GM18861 (cell line): ENCODE measurements at regions not wholly inside any gene's neighbourhood (a gene's known extent, or its start where the extent isn't known, plus 50 kb on each side); places are given as distances from the start of the nearest gene placed in this dataset.
"Not testable (repeated sequence)": the region's sequence is repeated elsewhere in the genome, so short reads cannot be mapped to it uniquely, and the experiment has no call there.

Source experiments
- ATAC-seq: cut with Tn5 transposase; IDR thresholded peaks from one replicate; pipeline ENCODE4 v1.9.1; 2021; ENCODE audit not compliant: unreplicated experiment

DNA sequence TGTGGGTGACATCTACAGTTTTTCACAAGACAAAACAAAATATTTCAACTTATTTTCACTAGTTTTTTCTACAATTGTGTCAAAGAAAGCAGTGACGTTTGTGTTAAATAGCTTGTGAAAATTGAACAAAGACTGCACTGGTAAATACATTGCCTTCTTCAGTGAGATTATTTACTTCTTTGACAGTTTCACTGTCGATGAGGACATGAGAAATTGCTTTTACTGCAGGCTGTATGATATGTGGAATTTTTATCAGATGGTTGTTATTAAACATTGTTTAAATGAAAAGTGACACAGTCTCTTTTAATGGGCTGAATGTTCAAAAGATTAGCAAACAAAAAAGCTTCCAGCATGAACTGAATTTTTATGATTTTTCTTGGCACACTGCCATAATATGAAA, 773.9 kb upstream of the CADM2 start:
- no peak for ATAC-seq

DNA sequence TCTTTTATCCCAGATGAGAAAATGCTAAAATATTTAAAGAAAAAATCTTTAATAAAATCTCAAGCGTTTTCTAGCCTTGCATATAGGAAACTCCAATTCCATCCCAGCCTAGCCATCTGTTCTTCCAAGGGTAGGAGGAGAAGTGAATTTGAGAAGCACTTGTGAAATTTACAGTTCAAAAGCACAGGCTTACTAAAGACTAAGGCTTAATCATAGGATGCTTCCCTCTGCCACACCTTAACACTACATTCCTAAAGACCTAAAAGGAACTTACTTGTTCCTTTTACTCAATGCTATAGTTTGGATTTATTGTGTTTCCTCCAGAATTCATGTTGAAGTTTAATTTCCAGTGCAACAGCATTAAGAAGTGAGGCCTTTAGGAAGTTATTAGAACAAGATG, 764.8 kb upstream of the CADM2 start:
- no peak for ATAC-seq

DNA sequence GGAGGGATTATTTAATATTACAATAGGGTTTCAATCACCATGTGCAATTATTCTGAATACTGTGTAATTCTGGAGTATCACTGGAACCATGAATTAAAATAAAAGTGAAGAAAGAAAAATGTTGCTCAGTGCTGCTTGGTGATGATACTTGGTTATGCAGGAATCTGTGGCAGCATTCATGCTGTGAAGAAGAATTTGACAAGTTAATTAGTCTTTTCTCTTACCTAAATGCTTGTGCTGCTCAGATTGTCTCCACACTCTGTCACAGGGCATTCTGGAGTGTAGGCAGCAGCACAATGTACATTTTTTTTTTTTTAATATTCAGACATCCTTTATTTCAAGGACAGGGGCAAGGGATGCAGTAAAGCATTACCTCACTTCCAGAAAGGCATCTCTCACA, 749.3 kb upstream of the CADM2 start:
- no peak for ATAC-seq

DNA sequence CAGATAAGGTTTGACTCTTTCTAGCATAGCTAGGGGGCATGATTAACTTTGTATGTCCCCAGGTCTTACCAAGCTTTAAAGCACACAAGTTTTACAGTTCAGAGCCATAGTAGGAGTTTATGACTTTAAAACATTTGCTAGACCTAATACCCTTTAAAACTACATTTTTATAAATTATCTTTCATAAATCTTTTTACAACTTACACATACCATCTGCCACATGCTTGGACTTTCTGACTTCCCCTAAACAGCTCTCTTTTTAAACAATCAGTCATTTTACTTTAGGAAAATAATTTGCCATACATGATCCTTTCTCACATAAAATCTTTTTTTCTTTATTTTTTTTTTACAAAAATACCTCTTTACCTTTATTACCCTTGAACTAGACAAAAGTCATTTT, 735.3 kb upstream of the CADM2 start:
- ATAC-seq: no peak

DNA sequence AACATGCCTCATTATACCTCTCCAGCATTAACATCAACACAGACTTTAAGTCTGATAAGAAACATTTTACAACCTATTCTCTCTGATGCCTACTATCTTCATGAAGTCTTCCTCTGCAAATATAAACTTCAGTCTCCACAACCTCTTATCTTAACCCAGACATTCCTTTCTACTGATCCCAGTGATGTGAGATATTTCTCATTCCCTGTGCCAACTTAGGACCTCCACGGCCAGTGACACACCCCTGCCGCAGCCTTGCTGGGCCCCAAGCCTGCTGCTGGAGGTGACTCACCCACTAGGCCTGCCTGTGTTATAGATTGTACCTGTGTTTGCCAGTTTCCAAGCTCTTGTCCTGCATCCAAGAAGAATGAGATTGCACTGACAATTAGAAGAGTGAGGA, 734.5 kb upstream of the CADM2 start:
- ATAC-seq: no peak

DNA sequence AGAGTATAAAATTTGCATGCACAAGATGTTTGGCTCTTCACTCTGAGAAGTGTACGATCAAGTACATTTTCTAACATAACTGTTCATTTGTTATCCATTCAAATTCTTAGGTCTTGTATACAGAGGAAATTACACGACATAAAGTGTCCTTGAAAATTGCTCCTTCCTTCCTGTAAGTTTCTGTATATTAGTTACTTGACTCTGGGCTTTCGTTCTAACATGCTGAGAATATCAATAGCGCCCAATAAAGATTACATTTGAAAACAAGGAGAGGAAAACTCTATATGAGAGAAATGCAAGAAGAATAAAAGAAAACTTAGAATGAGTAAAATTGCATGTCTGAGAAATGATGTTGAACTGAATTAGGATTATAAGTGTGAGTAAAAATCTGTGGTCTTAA, 722.5 kb upstream of the CADM2 start:
- no peak for ATAC-seq

DNA sequence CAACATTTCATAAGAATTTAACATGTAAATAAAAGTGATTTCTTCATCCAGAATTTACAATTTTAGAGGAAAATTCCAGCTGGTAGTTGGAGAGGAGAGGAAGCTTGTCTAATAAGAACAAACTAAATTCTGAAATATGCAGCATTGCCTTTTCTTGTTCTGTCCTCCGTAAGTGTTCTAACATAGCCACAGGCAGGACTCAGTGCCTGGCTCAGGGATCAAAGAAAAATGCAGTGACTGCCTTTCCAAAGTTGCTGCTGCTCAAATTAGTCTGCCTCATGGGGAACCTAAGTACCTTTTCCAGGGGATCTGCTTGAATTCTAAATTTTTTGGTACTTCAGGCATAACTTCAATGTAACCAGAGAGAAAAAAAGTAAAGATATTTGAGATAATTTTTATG, 713.0 kb upstream of the CADM2 start:
- ATAC-seq: no peak

DNA sequence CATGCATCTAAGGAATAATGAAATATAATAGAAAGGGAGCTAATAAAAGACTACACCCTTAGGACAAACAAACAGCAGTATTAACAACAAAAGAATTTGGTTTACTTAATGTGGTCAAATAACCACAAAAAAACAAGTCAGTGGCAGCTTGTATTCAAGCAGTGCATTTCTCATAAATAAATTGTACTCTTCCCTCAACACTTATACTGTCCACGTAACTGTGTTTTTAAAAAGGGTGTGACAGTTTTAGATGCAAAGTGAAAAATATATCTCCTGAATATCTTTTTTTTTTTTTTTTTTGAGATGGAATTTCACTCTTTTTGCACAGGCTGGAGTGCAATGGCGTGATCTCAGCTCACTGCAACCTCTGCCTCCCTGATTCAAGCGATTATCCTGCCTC, 698.2 kb upstream of the CADM2 start:
- ATAC-seq: no peak

DNA sequence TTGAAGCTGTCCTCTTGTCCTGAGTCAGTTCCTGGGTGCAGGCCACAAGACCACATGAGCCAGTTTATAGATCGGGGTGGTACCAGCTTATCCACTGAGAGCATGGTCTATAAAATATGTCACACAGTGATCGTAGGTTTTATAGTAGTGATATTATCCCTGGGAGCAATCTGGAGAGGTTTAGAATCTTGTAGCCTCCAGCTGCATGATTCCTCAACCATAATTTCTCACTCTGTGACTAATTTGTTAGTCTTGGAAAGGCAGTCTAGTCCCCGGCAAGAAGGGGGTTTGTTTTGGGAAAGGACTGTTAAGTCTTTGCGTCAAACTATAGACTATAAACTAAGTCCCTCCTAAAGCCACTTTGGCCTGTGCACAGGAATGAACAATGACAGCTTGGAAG, 693.0 kb upstream of the CADM2 start:
- no peak for ATAC-seq

DNA sequence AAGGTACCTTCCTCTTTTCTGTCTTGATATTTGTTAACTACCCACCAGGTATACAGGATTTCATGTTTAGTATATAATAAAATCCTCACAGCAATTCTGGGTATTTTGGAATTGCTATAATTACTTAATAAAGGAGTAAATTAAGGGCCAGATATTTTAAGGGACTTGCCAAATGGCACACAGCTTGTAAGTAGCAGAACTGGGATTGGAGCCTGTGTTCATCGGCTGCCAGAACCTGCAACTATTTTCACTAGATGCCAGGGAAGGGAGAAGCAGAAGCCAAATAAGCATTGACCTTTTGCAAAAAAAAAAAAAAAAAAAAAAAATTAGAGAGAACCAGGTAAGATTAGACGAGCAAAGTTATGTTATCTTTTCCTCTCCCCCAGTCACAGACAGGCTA, 683.3 kb upstream of the CADM2 start:
- no peak for ATAC-seq

DNA sequence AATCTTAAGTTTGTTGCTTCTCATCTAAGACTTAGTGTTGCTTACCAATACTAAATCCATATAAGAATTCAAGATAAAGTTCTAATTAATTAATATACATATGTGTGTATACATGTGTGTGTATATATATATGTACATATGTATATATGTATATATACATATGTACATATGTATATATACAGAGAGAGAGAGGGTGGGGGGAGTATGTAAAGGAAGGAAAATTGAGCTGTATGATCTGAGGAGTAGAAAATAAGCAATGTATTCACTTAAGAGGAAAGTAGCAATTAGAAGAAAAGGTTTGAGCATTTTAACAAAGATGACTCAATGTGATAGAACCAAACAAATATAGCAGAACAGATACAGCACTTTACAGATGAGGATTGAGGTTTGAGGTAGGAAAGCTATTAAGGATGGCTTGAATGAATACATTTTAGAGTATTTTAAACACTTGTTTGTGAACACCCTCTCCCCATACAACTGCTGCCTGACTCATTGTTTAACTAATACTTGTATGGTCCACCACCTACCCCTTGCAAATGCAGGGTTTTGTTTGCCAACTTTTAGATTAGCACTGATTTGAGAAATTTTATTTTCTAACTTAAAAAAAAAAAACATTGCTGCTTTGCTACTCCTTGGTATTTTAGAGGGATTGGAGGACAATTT, 681.1 kb upstream of the CADM2 start:
- ATAC-seq: no peak

DNA sequence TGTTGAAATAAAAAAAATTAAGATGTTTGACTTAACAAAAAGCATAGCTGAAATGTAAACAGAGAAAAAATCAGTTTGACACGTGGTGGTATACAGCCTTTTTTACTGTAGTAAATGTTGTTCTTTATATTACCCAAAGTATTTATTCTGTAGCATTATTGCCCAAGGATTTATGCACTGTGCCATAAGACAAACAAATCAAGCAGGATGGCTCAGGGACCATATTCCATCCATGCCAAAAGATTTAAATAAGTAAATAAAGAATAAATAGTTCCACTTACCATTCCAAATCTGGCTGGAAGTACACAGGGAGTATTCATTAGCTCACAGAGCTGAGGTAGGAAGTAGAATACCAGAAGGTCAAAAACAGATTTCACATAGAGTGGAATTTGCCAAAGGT, 666.7 kb upstream of the CADM2 start:
- no peak for ATAC-seq

DNA sequence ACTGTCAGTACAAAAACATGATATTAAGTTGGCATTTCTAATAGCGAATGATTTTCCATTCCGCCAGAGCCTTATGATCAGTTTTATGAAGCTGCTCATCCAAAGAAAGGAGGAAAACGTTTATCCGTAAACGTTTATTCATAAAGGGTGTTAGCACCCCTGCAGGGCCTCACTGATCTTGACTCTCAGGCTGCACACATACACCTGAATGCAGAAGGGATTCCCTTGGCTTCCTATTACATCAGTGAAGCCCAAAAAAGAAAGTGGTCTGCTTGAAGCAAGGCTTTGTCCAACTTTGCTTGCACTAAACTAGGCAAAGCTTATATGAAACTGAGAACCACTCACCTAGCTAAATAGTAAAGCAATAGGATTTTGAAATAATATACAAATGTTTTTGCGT, 659.5 kb upstream of the CADM2 start:
- ATAC-seq: no peak

DNA sequence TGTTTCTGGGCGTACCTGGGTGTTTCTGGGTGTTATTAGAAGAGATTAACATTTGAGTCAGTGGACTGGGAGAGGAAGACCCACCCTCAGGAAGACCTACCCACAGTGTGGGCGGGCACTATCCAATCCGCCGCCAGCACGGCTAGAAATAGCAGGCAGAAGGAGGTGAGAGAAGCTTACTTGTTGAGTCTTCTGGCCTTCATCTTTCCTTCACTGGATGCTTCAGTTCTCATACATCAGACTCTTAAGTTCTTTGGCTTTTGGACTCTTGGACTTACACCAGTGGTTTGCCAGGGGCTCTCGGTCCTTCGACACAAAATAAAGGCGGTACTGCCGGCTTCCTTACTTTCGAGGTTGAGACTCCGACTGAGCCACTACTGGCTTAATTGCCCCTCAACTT, 654.6 kb upstream of the CADM2 start:
- no peak for ATAC-seq

DNA sequence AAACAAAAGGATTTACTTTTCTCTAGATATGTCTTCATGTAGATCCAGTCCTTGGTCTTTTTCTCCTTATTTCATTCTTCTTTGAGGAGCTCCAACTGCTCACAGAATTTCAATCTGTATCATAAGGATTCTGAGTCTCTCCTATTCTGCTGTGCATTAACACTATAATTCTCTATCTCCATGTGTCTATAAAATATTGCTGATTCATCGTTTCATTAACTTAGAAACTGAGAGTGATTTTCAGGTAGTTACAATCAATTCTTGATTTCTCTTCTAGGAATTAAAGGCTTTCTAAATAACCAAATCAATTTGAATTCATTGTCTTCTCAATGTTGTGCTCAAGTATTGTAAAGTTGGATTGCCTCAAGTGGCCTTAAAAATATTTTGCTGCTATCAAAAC, 651.5 kb upstream of the CADM2 start:
- ATAC-seq: no peak

DNA sequence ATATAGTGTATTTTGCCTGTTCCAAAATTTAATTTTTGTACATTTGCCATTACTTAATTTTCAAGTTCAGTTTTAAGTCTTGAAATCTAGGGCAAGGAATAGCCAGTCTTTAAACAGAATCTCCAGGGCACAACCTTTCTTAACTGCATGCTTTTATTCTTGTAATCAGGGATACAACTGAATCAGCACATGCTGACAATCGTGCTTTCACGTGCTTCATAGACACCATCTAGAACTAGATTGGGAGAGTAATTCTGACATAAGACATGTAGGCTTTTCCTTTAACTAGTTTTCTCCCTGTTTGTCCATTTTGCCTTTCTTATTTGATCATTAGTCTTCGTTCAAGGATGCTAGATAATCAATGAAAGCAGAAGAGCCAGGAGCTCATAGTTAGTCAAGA, 650.4 kb upstream of the CADM2 start:
- no peak for ATAC-seq

DNA sequence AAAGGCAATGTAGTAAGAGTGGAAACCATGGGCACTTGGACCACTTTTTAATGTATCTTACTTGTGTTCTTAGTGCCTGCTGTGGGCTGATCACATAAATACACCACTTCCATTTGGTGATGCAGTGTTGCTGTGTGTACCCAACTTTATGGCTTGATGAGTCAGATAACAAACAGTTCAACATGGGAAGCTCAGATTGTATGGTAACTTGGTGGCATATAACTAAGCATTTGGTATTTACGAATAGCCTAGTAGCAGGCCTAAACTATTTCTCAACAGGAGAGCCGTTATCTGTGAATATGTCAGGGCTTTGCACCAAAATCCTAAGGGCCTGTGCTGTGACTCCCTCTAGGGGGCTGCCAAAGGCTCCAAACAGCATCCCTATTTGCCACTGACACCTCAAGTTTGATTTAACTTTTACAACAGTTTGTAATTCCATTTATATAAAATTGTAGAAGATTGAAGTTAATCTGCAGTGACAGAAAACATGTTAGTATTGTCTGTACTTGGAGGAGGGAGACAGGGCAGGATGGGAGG, 640.4 kb upstream of the CADM2 start:
- no peak for ATAC-seq

DNA sequence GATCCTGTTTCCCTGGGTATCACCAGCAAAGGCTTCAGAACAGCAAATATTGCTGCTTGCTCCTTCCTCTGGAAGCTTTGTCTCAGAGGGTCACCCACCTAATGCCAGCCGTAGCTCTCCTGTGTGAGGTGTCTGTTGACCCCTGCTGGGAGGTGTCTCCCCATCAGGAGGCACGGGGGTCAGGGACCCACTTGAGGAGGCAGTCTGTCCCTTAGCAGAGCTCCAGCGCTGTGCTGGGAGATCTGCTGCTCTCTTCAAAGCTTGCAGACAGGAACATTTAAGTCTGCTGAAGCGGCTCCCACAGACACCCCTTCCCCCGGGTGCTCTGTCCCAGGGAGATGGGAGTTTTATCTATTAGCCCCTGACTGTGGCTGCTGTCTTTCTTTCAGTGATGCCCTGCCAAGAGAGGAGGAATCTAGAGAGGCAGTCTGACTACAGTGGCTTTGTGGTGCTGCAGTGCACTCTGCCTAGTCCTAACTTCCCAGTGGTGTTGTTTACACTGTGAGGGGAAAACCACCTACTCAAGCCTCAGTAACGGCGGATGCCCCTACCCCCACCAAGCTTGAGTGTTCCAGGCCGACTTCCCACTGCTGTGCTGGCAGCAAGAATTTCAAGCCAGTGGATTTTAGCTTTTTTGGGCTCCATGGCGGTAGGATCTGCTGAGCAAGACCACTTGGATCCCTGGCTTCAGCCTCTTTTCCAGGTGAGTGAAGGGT, 593.1 kb upstream of the CADM2 start:
- ATAC-seq: not testable (repeated sequence)
